ENCODE measurements at regions not wholly inside any gene's neighbourhood (a gene's known extent, or its start where the extent isn't known, plus 50 kb on each side); places are given as distances from the start of the nearest gene placed in this dataset.

GRCh38 chr2:41572154-41572553 is 475.7 kb upstream of the PKDCC start:
- TF ChIP-seq FOXA1 (IDR thresholded peaks at IDR 0.05) (no peak), FOXA2 (IDR thresholded peaks at IDR 0.05) (no peak)
- WGBS: 61% methylated on average over 3 of the region's 3 CpGs
- H3K9ac ChIP-seq (ENCODE audit: low read depth in 1 of 2, low read length in 2 of 2): no peak overlapping the region
- no peaks in the 10 kb centered on the region for H3K36me3 ChIP-seq (ENCODE audit: control insufficient read depth in 4 of 4, insufficient read depth in 3 of 4, low read depth in 1 of 4, low read length in 3 of 4)
- H3K9me3 ChIP-seq (ENCODE audit: control insufficient read depth in 4 of 4, low read length in 3 of 4): no peaks in the 10 kb centered on the region
- DNase-seq (ENCODE audit: low spot score): no peak
- H3K4me3 ChIP-seq (ENCODE audit: low read depth in 1 of 3, low read length in 3 of 3): no peak overlapping the region
- H3K27ac ChIP-seq (ENCODE audit: low read depth in 1 of 2, low read length in 2 of 2): no peak overlapping the region
- H3K27me3 ChIP-seq (ENCODE audit: control insufficient read depth in 4 of 4, insufficient read depth in 4 of 4, low read length in 3 of 4): no peaks in the 10 kb centered on the region
- H3K4me1 ChIP-seq (ENCODE audit: control insufficient read depth in 4 of 4, insufficient read depth in 4 of 4, low read length in 3 of 4): no peaks in the 10 kb centered on the region

GRCh38 chr2:41576423-41576822 is 471.4 kb upstream of the PKDCC start:
- WGBS: 57% methylated on average over 2 of the region's 2 CpGs
- Histone ChIP-seq H3K36me3 (ENCODE audit: control insufficient read depth in 4 of 4, insufficient read depth in 3 of 4, low read depth in 1 of 4, low read length in 3 of 4) (no peaks in the 10 kb centered on the region), H3K27me3 (ENCODE audit: control insufficient read depth in 4 of 4, insufficient read depth in 4 of 4, low read length in 3 of 4) (peaks cover 0 to 2% (median 1%) of the 10 kb centered on the region in 4 donors), H3K4me1 (ENCODE audit: control insufficient read depth in 4 of 4, insufficient read depth in 4 of 4, low read length in 3 of 4) (no peaks in the 10 kb centered on the region), H3K9ac (ENCODE audit: low read depth in 1 of 2, low read length in 2 of 2) (no peak overlapping the region), H3K9me3 (ENCODE audit: control insufficient read depth in 4 of 4, low read length in 3 of 4) (no peaks in the 10 kb centered on the region), H3K27ac (ENCODE audit: low read depth in 1 of 2, low read length in 2 of 2) (no peak overlapping the region), H3K4me3 (ENCODE audit: low read depth in 1 of 3, low read length in 3 of 3) (no peak overlapping the region)
- DNase-seq (ENCODE audit: low spot score): no peak
- TF ChIP-seq HNF4A (conservative IDR thresholded peaks at IDR 0.05) (no peak), RXRA (IDR thresholded peaks at IDR 0.05) (no peak), RAD21 (IDR thresholded peaks at IDR 0.05) (no peak), GABPA (IDR thresholded peaks at IDR 0.05 in 1 of 2, conservative IDR thresholded peaks at IDR 0.05 in 1 of 2) (no peak), TAF1 (conservative IDR thresholded peaks at IDR 0.05) (no peak), EGR1 (IDR thresholded peaks at IDR 0.05; ENCODE audit: low read depth in 2 of 2) (no peak), NR2F2 (IDR thresholded peaks at IDR 0.05) (no peak), HNF4G (IDR thresholded peaks at IDR 0.05) (no peak), CTCF (IDR thresholded peaks at IDR 0.05; ENCODE audit: low read depth, low read length, missing input control) (no peak), YY1 (IDR thresholded peaks at IDR 0.05) (no peak), ATF3 (IDR thresholded peaks at IDR 0.05) (no peak)
- TF ChIP-seq, protein P1, sequence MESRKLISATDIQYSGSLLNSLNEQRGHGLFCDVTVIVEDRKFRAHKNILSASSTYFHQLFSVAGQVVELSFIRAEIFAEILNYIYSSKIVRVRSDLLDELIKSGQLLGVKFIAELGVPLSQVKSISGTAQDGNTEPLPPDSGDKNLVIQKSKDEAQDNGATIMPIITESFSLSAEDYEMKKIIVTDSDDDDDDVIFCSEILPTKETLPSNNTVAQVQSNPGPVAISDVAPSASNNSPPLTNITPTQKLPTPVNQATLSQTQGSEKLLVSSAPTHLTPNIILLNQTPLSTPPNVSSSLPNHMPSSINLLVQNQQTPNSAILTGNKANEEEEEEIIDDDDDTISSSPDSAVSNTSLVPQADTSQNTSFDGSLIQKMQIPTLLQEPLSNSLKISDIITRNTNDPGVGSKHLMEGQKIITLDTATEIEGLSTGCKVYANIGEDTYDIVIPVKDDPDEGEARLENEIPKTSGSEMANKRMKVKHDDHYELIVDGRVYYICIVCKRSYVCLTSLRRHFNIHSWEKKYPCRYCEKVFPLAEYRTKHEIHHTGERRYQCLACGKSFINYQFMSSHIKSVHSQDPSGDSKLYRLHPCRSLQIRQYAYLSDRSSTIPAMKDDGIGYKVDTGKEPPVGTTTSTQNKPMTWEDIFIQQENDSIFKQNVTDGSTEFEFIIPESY (IDR thresholded peaks at IDR 0.05): no peak
- TF ChIP-seq, protein P2, sequence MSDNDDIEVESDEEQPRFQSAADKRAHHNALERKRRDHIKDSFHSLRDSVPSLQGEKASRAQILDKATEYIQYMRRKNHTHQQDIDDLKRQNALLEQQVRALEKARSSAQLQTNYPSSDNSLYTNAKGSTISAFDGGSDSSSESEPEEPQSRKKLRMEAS (IDR thresholded peaks at IDR 0.05): no peak
- TF ChIP-seq, protein P3, sequence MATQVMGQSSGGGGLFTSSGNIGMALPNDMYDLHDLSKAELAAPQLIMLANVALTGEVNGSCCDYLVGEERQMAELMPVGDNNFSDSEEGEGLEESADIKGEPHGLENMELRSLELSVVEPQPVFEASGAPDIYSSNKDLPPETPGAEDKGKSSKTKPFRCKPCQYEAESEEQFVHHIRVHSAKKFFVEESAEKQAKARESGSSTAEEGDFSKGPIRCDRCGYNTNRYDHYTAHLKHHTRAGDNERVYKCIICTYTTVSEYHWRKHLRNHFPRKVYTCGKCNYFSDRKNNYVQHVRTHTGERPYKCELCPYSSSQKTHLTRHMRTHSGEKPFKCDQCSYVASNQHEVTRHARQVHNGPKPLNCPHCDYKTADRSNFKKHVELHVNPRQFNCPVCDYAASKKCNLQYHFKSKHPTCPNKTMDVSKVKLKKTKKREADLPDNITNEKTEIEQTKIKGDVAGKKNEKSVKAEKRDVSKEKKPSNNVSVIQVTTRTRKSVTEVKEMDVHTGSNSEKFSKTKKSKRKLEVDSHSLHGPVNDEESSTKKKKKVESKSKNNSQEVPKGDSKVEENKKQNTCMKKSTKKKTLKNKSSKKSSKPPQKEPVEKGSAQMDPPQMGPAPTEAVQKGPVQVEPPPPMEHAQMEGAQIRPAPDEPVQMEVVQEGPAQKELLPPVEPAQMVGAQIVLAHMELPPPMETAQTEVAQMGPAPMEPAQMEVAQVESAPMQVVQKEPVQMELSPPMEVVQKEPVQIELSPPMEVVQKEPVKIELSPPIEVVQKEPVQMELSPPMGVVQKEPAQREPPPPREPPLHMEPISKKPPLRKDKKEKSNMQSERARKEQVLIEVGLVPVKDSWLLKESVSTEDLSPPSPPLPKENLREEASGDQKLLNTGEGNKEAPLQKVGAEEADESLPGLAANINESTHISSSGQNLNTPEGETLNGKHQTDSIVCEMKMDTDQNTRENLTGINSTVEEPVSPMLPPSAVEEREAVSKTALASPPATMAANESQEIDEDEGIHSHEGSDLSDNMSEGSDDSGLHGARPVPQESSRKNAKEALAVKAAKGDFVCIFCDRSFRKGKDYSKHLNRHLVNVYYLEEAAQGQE (IDR thresholded peaks at IDR 0.05): no peak
